ENCODE measurements at regions not wholly inside any gene's neighbourhood (a gene's known extent, or its start where the extent isn't known, plus 50 kb on each side); places are given as distances from the start of the nearest gene placed in this dataset.

DNA sequence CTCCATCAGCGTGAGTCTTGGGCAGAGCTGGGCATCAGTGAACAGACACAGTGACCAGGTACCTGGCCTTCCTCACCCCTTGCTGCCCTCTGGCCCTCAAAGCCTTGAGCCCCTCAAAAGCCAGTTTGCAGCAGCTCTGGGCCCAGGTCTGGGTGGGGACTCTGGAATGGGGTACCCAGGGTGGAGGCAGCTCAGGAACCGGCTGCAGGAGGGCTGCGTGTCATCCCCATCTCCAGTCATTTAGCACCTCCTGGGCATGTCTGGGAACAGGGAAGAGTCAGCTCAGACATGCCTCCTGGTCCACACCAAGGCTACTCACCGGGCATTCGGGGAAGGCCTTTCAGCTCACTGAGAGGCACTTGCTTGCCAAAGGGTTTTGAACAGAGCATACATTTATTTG is 503.3 kb downstream of the TCERG1L start:
- DNase-seq (ENCODE audit: low read depth in 3 of 3, low spot score in 1 of 3), result no peak

DNA sequence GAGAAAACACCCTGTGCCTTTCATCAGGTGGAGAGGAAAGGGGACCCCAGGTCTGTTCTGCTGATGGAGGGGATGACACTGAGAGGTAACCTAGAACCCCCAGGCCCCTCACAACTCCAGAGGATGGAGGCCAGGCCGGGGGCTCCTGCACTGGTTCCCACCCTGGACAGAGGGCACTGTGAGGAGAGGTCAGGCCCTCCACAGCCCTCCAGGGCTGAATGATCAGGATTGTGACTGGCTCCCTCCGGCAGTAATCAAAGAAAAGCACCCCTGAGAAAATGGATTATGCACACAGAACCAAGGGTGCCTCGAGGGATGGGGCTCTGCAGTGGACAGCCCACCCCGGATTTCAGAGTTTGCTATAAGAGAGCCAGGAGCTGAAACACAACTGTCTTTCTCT is 502.8 kb downstream of the TCERG1L start:
- no peak for DNase-seq (ENCODE audit: low read depth in 3 of 3, low spot score in 1 of 3)

DNA sequence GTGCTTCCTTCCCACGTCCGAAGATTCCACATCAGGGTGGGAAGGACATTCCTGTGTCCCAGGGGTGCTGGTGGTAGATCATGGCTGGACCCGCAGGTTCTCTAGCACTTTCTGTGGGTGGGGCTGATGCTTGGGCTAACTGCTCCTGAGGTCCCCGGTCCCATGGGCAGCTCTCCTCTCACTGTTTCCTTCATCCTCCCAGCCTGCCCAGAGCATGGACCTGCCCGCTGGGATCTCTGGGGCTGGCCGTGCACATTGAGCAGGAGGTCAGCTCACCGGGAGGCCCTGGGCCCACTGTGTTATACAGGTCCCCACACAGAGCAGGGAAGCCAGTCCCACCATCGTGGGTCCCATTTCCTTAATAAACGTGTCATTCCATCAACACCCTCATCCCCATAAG is 502.3 kb downstream of the TCERG1L start:
- DNase-seq (ENCODE audit: low read depth in 3 of 3, low spot score in 1 of 3), result no peak

DNA sequence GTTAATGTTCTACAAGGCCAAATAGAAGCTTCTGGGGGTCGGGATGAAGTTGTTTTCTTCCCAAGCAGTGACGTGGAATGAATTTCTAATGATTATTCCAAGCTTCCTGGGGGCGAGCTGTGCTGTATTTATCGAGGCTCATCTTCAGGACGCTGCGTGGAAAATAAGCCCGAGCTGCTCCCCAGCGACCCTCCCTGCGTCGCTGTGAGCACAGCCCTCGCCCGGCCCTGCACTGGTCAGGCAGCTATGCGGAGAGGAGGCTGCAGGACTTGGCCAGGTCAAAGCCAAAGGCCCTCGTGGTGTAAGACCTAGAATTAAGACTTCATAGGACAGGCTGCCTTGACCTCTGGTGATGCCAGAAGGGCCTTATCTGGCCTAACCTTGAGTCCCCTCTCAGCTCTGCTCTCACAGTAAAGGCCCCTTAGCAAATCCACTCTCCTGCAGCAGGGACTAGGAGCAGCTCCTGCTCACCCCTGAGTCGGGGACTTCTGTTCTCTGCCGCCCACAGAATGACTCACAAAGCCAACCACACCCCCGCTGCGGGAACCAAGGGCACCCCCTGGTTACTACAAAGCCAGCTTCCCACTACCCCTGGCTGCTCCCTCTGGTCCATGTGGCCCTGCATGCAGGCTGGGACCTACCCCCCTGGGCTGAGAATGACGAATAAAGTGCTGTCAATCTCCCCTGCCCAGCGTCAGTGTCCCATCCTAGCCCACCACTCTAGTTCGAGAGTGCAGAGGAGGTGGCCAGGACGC is 501.6 kb downstream of the TCERG1L start:
- no peak for DNase-seq (ENCODE audit: low read depth in 3 of 3, low spot score in 1 of 3)

DNA sequence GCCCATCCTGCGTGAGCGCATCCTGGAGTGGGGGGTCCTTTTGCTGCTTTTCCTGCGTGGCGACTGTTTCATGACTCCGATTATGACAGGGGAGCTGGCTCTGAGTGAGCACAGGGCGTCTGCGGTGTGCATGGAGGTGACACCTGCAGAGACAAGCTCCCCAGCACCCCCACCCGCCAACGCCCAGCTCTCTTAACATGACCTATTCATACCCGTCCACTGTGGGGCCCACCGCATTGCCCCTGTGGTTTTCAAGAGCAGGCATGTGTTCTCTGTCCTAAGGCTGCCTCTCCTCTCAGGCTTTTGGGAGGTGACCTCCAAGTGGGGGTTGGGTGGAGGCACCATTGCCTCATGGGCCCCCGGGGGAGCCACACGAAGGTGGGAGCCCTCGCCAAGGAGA is 500.7 kb downstream of the TCERG1L start:
- no peak for DNase-seq (ENCODE audit: low read depth in 3 of 3, low spot score in 1 of 3)

DNA sequence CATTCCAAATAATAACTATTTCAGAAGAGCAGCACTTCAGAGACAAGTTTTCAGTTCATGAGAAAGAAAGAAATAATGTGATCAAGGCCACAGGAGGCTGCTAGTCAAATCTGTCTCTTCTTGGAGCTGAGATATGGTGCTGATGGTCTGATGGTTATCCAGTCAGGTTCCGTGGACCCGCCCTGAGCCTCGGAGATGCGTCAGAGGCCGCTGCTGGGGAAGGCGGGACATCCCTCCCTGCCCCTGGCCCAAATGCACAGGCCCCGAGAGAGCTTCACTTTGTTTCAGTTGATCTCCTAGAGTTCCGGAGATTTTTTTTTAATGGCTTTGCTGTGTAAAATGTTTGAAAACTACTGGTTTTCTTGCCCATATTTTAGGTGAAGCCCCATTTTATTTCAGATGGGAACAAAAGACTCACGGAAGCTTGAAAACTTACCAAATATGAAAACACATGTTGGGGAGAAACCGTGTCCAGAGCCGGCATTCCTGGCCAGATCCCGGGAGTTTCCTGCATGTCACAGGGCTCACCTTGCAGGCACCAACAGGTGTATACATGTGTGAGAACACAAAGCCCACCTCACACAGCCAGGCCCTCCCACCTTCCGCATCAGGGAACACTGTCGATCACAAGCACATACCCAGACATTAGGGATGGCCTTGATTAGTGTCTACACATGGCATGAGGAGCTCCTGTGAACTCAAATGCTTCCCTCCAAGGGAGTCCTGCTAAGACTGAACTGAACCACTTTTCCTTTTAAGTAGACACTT is 499.0 kb downstream of the TCERG1L start:
- DNase-seq (ENCODE audit: low read depth in 3 of 3, low spot score in 1 of 3), result no peak

- DNase-seq (ENCODE audit: low read depth in 3 of 3, low spot score in 1 of 3), result no peak
Measured at GRCh38 chr10:130814610-130815009, 496.9 kb downstream of the TCERG1L start.

DNA sequence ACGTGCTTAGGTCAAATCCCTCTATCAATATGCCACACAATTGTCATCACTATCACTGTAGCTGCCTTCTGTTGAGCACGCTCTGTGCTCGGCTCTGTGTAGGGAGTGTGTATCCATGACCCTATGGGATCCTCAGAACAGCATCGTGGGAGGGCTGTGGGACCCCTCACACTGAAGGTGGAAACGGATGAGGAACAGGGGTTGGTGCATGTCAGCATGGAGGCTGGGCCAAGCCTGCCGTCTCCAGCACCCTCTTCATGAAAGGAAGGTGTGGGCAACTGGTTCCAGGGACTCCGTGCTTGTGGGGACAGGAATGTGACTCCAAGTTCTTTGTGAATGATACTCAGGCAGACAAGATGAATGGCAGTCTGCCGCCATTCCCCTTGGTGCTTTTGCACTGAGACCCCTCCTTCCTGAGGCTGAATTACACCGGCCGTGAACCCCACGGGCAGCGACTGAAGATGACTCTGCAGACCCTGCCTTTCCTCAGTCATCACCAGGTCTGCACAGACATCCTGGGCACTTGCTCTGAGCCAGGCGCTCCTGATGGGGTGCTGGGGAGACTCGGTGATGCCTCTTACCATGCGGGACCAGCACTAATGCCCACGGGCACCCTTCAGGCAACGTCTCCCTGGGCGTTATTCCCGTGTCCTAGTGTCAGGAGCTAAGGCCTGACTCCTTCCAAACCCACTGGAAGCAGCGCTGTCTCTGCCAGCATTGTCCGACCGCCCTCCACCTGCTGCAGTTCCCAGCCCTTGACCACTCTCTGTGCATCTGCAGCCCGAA is 495.2 kb downstream of the TCERG1L start:
- DNase-seq (ENCODE audit: low read depth in 3 of 3, low spot score in 1 of 3), result no peak

DNA sequence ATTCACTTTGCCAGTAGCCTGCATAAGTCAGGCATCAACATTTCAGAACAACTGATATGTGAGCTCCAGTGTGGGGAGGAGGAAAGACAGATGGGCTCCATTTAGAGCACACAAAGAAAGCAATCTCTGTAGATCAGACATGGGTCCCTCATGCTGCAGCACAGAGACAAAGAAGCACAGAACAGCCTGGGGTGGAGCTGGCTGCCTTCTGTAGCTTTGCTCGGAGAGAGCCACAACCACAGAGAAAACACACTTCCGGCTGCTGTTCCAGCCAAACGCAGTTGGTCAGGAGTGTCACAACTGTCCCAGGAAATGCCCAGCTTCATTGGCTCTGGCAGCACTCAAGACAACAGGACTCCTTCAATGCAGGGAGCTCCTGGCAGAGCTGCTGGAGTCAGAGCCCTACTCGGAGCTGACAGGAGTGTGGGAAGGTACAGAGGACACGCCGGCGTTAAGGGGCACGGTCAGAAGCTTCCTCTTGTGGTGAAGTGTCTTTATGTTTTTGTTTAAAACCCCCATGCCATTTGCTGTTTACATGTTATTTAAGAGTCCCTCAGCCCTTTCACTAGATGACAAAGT is 494.4 kb downstream of the TCERG1L start:
- no peak for DNase-seq (ENCODE audit: low read depth in 3 of 3, low spot score in 1 of 3)

GRCh38 chr10:130817674-130818073 is 493.8 kb downstream of the TCERG1L start:
- DNase-seq (ENCODE audit: low read depth in 3 of 3, low spot score in 1 of 3), result no peak

DNA sequence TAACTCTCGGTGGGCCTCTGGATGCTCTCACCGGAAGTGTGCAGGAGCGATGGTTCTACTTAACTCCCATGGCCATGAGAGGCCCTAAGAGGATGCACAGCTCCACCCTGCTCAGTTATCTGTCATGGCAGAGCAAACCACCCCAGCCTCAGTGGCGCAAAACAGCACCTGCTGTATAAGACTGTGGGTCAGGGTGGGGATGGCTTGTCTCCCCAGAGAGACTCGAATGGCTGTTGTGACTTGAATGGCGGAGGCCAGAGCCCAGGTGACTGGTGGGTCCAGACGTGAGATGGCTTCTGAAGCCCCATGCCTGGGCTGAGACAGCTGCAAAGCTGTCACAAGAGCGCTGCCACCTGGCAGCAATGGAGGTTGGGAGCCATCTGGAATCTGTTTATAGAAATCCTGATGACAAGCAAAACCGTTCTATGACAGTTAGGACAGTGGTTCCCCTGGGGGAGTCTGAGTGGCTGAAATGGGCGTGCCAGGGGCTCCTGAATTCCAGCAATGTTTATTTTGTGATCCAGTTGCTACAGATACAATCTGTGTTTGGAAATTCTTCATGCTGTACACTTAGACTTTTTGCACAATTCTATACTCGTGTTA is 490.5 kb downstream of the TCERG1L start:
- no peak for DNase-seq (ENCODE audit: low read depth in 3 of 3, low spot score in 1 of 3)

DNA sequence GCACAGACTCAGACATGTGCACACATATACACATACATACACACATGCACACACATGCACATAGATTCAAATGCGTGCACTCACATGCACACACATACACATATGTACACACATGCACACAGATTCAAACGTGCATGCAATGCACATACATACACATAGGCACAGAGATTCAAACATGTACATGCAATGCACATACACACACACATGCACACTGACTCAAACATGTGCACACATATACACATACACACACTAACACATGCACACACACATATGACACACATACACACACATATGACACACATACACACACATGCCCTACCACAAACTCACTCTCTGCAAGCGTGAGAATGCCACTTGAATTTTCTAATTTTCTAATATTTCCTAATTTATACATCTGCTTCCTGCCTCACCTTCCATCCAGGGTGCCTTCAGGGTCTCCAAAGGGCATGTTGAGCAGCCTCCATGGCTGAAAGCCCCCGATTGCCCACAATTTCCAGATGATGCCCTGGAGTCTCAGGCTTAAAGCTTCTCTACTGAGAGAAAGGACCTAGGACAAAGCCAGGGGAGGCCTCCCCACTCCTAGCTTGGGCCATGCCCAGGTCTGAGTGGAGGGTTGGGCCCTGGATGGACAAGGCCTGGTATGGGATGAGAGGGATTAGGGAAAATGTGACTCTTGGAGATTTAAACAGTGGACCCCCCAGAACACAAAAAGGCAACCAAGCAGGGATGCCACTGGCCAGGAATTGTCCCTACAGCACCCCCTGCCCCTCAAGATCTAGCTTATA is 487.1 kb downstream of the TCERG1L start:
- no peak for DNase-seq (ENCODE audit: low read depth in 3 of 3, low spot score in 1 of 3)

DNA sequence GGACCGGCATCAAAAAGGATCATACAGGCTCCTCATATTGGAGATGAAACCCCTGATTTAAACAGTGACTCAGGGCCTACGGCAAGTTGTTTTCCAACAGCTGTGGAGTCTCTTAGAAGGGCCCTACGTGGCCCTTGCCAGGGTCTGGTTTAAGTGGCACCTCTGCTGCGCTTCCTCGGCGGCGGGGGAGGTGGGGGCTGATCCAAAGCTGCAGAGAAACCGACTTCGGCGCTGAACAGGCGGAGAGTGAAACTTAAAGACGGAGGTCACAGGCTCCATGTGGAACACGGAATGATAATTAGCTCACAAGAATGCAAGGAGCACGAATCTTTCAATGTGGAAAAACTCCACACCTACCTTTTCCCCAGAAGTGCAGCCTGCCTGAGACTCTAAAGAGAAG is 477.9 kb downstream of the TCERG1L start:
- no peak for DNase-seq (ENCODE audit: low read depth in 3 of 3, low spot score in 1 of 3)

DNA sequence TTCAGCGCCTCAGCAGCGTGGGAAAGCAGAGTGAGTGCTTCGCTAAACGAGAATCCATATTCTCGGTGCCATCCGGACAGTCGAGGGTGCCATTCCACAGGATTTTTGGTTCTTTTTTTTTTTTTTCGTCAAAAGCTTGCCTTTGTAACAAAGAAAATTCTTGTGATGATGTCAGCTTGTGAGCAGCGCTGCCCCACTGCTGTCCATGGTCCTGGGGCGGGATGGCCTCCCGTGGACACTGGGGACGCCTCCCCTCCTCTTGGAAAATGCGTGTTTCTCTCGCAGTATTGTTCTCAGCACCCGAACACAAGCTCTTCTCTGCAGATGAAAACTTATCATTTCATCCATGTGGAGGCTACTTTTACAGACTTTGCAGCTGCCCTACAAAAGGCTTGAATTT is 477.4 kb downstream of the TCERG1L start:
- no peak for DNase-seq (ENCODE audit: low read depth in 3 of 3, low spot score in 1 of 3)

DNA sequence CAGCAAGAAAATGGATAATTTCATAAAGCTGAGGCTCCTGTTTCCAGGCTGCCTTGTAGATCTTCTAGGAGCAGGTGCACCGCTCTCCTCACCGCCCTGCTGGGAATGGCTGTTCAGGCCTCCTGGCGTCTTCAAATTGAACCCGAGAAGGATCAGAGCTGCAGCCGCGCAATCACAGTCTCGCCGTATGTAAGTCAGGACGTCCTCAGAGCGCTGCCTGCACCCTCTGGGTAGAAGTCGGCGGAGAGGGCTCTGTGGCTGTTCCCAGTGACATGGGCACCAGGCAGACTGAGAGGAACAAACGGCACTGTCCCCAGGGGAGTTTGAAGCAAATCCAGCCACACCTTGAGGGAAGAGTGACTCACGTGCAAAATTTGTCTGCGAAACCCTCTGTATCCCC is 476.9 kb downstream of the TCERG1L start:
- no peak for DNase-seq (ENCODE audit: low read depth in 3 of 3, low spot score in 1 of 3)

DNA sequence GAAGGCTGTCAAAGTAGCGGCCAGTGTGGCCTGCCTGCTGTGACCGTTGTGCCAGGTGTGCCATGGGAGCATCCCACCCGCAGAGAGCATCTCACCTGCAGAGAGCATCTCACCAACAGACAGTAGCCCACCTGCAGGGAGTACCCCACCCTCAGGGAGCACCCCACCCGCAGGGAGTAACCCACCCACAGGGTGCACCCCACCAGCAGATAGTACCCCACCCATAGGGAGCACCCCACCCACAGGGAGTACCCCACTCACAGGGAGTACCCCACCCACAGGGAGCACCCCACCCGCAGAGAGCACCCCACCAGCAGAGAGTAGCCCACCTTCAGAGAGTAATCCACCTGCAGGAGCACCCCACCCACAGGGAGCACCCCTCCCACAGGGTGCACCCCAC is 476.5 kb downstream of the TCERG1L start:
- no peak for DNase-seq (ENCODE audit: low read depth in 3 of 3, low spot score in 1 of 3)

DNA sequence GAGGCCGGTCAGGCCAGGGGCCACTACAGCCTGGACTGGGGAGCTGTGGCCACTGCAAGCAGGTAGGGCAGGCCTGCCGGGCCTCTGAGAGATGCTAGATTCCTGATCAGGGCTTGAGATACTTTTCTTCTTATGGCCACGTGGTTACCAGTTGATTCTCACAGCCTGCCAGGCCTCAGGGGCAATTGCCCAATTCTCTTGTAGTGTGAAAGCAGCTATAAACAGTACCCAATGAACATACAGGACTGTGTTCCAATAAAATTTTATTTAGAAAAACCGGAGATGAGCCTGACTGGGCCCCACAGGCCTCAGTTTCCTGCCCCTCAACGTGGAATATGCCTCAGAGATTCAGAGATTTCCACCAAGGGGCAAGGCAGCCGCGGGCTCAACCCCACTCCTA is 475.2 kb downstream of the TCERG1L start:
- DNase-seq (ENCODE audit: low read depth in 3 of 3, low spot score in 1 of 3), result no peak

DNA sequence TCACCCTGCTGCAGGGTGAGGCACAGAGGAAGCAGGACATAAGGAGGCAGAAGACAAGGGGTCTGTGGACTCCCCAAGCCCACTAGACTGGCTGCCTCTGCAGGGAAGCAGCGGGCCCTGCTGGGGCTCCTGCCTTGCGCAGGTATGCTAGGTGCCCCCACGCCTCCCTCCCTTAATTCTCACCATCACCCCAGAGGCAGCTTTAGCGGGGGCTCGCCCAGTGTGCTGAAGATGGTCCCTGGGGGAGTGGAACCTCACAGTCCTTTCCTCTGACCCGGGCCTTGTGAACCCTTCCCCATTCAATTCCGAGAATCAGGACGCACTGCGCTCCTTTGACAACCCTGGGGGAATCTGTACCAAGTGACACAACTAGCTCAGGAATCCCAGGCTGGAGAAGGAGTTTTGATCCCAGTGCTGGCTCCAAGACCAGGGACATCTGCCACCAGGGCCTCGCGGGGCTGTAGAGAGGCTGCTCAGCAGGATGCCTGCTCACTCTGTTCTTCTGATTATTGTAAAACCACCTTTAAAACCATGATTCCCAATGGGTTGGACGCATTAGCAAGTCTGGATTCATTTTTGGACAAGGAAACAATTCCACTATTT is 468.4 kb downstream of the TCERG1L start:
- no peak for DNase-seq (ENCODE audit: low read depth in 3 of 3, low spot score in 1 of 3)

- no peak for DNase-seq (ENCODE audit: low read depth in 3 of 3, low spot score in 1 of 3)
Measured at GRCh38 chr10:130844310-130844709, 467.2 kb downstream of the TCERG1L start.

DNA sequence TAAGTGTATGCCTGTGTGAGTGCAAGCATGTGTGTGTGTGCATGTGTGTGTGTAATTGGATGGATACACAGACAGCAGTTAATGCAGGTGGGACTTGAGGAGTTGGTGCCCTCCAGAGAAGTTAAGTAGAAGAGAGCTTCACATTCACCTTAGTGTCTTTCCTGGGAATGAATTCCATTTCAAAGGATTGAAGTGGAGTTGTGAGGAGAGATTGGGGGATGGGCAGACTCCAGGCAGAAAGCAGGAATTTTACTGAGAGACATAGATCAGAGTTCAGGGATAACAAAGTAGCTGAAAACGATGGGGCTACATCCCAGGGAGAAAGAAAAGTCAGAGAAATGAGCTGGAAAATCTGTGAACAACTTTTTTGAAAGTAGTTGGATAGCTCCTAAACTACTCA is 464.4 kb downstream of the TCERG1L start:
- no peak for DNase-seq (ENCODE audit: low read depth in 3 of 3, low spot score in 1 of 3)
